Endothelial cell (in vitro differentiated cells): ENCODE measurements at regions not wholly inside any gene's neighbourhood (a gene's known extent, or its start where the extent isn't known, plus 50 kb on each side); places are given as distances from the start of the nearest gene placed in this dataset.

ENCODE experiments used
- DNase-seq: peaks from one replicate; pipeline ENCODE4 v3.0.0; 2021; ENCODE audit warnings: low spot score
- H3K27ac Mint-ChIP-seq: one replicate; pipeline ENCODE4 v1.8.0; 2021; ENCODE audit warnings: mixed read lengths, inconsistent platforms; ENCODE audit not compliant: unreplicated experiment
- H3K27me3 Mint-ChIP-seq: one replicate; pipeline ENCODE4 v1.8.0; 2021; ENCODE audit warnings: mild to moderate bottlenecking, moderate library complexity, mixed read lengths, inconsistent platforms; ENCODE audit not compliant: unreplicated experiment
- H3K36me3 Mint-ChIP-seq: one replicate; pipeline ENCODE4 v1.8.0; 2021; ENCODE audit warnings: mild to moderate bottlenecking, low read depth, mixed read lengths, inconsistent platforms; ENCODE audit not compliant: unreplicated experiment
- H3K4me1 Mint-ChIP-seq: one replicate; pipeline ENCODE4 v1.8.0; 2021; ENCODE audit warnings: mild to moderate bottlenecking, mixed read lengths, inconsistent platforms; ENCODE audit not compliant: unreplicated experiment
- H3K4me3 Mint-ChIP-seq: one replicate; pipeline ENCODE4 v1.8.0; 2021; ENCODE audit warnings: mild to moderate bottlenecking, mixed read lengths, inconsistent platforms; ENCODE audit not compliant: unreplicated experiment
- H3K9me3 Mint-ChIP-seq: one replicate; pipeline ENCODE4 v1.8.0; 2021; ENCODE audit warnings: mixed read lengths, inconsistent platforms; ENCODE audit not compliant: unreplicated experiment
- TF ChIP-seq, protein P1 (sequence below): fragments of 200-600 bp; sonication (generic); IDR thresholded peaks from one replicate; pipeline ENCODE4 v1.5.0; 2021; ENCODE audit warnings: antibody characterized with exemption; ENCODE audit not compliant: unreplicated experiment

DNA sequence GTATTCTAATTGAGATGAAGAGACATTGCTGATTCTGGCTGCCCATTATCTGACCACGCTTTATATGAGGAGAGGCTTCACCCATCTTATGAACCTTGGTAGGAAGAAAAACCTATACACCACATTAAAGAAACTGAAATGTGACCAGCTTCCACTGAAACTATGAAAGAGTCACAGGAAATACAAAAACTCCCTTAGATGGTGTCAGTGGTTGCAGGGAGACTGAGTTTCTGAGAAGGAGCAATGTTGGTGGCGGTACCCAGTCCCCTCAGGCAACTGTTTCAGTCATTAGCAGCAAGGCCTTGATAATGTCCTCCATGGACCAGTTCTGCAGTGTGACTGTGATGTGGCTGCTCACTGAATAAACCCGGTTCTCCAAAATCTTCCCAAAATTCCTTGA, 110.5 kb upstream of the FTMT start:
- H3K4me3 Mint-ChIP-seq, result no peak overlapping the region
- no peaks in the 10 kb centered on the region for H3K4me1 Mint-ChIP-seq
- DNase-seq, result no peak
- no peaks in the 10 kb centered on the region for H3K36me3 Mint-ChIP-seq
- no peak overlapping the region for H3K27ac Mint-ChIP-seq
- H3K9me3 Mint-ChIP-seq, result no peaks in the 10 kb centered on the region
- H3K27me3 Mint-ChIP-seq, result no peaks in the 10 kb centered on the region
- TF ChIP-seq, protein P1, sequence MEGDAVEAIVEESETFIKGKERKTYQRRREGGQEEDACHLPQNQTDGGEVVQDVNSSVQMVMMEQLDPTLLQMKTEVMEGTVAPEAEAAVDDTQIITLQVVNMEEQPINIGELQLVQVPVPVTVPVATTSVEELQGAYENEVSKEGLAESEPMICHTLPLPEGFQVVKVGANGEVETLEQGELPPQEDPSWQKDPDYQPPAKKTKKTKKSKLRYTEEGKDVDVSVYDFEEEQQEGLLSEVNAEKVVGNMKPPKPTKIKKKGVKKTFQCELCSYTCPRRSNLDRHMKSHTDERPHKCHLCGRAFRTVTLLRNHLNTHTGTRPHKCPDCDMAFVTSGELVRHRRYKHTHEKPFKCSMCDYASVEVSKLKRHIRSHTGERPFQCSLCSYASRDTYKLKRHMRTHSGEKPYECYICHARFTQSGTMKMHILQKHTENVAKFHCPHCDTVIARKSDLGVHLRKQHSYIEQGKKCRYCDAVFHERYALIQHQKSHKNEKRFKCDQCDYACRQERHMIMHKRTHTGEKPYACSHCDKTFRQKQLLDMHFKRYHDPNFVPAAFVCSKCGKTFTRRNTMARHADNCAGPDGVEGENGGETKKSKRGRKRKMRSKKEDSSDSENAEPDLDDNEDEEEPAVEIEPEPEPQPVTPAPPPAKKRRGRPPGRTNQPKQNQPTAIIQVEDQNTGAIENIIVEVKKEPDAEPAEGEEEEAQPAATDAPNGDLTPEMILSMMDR, result no peak

DNA sequence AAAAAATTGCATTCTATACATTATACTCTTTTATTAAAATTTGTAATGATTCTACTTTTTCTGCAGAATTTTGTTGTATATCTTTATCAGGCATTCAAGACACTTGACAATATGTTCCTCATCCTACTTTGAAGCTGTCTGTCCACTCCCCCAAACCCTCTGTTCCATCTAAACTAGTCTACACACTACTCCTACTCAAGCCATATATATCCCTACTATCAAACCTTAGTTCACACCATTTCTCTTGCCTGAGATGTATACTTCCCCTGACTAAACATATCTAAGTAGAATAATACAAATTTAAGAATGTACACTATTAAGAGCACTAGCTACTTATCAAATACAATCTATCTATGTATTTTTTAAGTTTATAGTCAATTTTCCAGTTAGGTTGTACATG, 107.1 kb upstream of the FTMT start:
- Mint-ChIP-seq H3K27me3 (no peaks in the 10 kb centered on the region), H3K27ac (no peak overlapping the region)

DNA sequence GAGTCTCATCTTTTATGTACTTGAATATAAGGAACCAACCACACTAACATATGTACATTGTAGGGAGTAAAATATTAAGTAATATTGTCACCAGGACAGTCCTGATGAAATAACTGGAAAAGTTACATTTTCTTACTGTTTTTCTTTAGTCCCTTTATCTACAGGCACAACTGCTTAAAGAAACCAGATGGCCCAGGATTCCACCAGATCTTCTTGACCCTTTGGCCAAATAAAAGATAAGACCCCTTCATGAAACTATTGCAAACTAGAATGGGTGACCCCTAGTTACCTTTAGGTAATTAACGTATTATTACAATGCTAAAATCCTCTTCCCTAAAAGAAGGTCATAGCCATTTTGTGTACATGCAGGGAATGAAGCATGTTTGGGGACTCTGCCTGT, 106.3 kb upstream of the FTMT start:
- DNase-seq, result no peak
- Mint-ChIP-seq H3K4me3 (no peak overlapping the region), H3K9me3 (no peaks in the 10 kb centered on the region), H3K4me1 (no peaks in the 10 kb centered on the region), H3K27me3 (no peaks in the 10 kb centered on the region), H3K27ac (no peak overlapping the region), H3K36me3 (no peaks in the 10 kb centered on the region)
- TF ChIP-seq, protein P1, result no peak

More for the DNA sequence above, 107.1 kb upstream of the FTMT start:
- no peak overlapping the region for H3K4me3 Mint-ChIP-seq
- DNase-seq, result no peak
- TF ChIP-seq, protein P1, result no peak
- no peaks in the 10 kb centered on the region for H3K9me3 Mint-ChIP-seq
- no peaks in the 10 kb centered on the region for H3K4me1 Mint-ChIP-seq
- no peaks in the 10 kb centered on the region for H3K36me3 Mint-ChIP-seq

DNA sequence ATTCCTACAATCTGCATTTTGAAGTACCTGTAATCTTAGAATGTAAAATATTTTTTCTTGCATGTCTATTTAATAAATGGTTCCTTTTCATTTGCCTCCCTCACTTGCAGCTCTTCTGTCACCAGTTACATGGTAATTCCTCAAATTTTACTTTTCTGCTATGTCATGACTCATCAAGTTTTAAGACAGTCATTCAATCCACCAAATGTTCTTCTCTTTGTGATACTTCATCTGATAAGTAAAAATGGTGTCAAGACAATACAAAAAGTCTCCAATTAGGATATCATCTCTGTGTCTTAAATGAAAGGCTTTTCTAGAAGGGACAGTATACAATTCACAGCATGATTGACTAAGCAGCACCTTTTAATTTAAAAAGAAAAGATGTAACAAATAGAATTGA, 104.9 kb upstream of the FTMT start:
- Mint-ChIP-seq H3K27me3 (no peaks in the 10 kb centered on the region), H3K36me3 (no peaks in the 10 kb centered on the region), H3K27ac (no peak overlapping the region), H3K4me1 (no peaks in the 10 kb centered on the region), H3K4me3 (no peak overlapping the region), H3K9me3 (no peaks in the 10 kb centered on the region)
- no peak for DNase-seq
- TF ChIP-seq, protein P1, result no peak

DNA sequence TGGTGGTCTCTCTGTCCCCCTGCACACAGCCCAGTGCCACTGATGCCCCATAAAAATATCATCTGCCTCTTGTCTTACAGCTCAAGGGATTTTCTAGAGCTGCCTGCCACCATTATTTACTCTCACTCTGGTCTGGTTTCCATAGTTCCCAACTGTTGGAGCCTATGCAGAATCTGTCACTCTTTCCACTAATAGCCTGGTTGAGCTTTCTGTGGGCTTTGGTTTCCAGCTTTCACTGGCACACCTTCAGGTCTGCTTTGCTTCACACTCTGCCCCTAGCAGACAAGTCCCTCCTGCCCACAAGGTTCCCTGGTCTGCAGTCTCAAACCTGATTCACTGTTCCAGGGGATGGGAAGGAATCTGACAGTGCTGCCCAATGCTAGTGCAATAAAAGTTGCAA, 103.0 kb upstream of the FTMT start:
- no peaks in the 10 kb centered on the region for H3K36me3 Mint-ChIP-seq
- no peaks in the 10 kb centered on the region for H3K4me1 Mint-ChIP-seq
- DNase-seq, result no peak
- no peaks in the 10 kb centered on the region for H3K9me3 Mint-ChIP-seq
- TF ChIP-seq, protein P1, result no peak
- H3K27ac Mint-ChIP-seq, result peak overlapping the region; percentile 22
- no peak overlapping the region for H3K4me3 Mint-ChIP-seq
- no peaks in the 10 kb centered on the region for H3K27me3 Mint-ChIP-seq
